8988T (cell line): ENCODE measurements at regions not wholly inside any gene's neighbourhood (a gene's known extent, or its start where the extent isn't known, plus 50 kb on each side); places are given as distances from the start of the nearest gene placed in this dataset.
A peak's percentile ranks its signal among the peaks of the same experiment; 100 is the strongest.

Source experiments
- DNase-seq: peaks from one replicate; pipeline ENCODE4 v3.0.0; 2011

DNA sequence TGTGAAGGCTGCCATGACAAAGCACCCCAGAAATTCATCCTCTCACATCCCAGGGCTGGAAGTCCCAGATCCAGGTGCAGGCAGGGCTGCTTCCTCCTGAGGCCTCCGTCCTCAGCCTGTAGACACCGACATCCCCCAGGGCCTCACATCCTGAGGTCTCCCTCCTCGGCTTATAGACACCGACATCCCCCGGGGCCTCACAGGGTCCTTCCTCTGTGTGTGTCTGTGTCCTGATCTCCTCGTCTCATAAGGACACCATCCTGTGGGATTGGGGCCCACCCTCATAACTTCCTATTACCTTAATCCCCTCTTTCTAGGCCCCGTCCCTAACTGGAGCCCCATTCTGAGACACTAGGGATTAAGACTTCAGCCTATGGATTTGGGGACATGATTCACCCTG, 92.0 kb upstream of the SNTG2 start:
- DNase-seq = no peak

DNA sequence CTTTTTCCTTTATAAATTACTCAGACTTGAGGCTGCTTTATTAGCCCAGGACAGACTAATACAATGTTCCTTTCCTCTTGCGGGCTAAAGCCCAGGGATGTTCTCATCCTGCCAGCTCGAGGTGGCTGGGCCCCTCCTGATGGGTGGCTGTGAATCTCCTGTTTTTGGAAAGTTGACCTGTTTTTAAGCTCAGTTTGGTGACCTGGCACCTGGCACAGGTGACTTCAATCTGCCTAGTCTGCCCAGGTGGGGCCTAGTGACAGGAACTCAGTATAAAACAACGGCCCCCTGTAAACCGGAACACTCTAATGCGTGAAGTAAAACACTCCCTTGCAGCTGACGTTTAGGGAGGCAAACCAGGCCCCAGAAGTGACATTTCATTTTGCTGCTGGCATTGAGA, 92.7 kb upstream of the SNTG2 start:
- no peak for DNase-seq

DNA sequence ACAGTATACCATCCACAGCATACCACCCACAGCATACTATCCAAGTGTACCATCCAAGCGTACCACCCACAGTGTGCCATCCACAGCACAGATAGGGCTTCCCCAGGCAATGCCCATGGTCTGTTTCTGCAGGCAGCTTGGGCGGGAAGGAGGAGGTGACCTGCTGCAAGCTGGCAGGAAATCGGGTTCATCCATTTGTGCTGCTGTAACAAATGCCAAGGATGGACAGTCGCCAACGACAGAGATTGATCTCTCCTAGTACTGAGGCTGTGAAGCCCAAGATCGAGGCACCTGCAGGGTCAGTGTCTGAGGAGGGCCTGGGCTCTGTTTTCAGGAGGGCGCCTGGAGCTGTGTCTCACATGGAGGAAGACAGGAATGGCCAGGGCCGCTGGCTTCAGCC, 93.6 kb upstream of the SNTG2 start:
- DNase-seq = no peak

DNA sequence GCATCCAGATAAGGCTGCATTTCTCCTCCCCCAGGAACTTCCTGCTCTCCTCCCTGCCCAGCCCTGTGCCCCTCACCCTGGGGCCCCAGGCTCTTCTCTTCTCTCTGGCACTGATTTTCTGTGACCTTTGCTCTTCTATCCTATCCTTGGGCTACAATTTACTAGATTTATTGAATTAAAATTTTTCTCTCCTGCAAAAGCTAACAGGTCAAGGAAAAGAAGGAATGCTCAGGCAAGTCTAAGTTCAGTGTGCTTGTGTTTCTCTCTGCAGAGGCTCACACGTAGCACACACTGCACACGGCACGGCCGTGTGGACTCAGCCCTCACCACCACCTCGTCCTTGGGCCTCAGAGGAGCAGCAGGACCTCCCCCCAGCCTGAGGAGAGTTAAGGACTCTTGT, 94.2 kb upstream of the SNTG2 start:
- DNase-seq = no peak

DNA sequence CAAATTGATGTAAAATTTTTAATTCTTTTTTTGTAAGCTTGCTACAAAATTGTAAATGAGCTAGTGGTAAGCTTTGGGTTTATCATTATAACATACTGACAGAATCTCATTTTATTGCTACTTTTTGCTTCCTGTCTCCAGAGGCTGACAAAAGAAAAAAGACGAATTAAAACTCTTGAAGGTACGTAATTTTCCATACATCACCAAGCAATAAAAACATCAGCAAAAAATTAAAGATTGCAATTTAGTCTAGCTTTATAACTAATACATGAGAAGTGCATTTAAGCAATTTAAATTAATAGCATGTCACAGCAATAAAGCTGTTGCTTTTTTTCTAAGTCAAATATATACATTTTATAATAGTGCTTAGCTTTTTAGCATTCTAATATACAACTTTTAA, 94.6 kb upstream of the SNTG2 start:
- no peak for DNase-seq

DNA sequence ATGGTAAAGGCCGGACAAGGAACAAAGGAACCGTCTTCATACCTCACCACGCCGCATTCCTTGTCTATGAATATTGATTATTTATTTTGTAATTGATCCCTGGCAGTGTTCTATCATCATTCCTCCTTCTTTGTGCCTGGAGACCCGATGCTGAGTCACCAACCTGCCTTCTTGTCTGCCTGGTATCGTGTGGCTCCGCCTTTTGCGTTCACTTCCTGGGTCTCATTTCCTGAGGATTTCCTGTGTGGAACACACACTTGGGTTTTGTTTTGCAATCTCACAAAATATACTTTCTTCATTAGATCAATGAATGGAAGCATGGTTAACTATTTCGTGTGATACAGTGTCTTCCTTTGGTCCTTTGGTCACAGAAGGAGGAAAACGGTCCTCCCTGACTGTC, 95.5 kb upstream of the SNTG2 start:
- no peak for DNase-seq

DNA sequence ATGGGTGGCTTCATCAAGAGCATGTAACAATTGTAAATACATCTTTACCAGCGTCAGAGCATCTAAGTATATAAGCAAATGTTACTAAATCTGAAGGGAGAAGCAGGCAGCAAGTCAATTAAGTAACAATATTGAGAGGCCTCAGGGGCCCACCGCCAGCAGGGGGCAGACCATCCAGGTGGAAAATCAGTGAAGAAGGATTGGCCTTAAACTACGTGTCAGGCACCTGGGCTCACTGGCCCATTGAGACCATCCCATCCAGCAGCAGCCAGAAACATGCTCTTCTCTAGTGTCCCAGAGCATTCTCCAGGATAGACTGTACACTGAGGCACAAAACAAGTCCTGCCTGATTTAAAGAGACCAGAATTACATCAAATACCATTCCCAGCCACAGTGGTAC, 96.2 kb upstream of the SNTG2 start:
- peak; percentile 61 for DNase-seq

DNA sequence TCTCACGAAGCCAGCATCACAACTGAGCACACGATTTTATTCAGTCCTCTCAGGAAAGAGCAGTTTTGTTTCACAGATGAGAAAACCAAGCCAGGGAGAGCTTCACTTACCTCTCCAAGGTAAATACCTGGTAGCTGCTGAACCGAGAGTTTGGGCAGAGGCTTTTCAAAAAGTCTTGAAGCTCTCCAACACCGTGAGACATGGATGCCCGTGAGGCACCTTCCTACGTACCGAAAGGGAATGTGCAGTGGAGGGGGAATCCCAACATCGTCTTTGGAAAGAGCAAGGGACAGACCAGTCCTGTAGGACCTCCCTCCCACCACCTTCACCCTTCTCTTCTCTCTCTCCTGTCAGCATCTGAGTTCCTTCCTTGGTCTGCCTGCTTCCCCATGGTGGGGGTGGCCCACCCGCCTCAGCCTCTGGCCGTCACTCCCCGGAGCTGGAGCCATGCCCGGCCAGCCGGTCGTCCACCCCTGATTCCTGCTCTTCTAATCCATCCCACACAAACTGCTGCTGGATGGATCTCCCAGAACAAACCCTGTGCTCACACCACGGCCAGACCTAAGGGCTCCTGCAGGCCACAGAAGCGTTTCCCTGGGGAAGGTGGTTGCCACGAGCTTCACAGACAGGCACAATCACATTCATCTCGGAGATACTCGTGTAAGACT, 97.3 kb upstream of the SNTG2 start:
- no peak for DNase-seq

DNA sequence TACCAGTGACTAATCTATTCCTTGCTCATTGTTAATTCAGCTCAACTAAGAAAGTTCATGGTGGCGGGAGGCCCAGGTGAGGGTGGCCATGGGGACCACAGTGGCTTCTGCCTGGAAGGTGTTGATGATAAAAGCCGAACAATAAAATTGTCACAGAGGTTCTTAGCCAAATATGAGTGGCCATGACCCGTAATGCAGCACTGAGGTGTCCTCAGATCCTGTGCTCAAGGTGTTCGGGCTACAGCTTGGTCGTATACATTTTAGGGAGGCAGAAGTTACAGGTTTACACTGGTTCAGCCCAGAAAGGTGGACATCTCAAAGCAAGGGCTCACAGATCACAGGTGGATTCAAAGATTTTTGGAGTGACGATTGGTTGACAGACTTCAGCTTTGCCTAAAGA, 98.5 kb upstream of the SNTG2 start:
- no peak for DNase-seq

DNA sequence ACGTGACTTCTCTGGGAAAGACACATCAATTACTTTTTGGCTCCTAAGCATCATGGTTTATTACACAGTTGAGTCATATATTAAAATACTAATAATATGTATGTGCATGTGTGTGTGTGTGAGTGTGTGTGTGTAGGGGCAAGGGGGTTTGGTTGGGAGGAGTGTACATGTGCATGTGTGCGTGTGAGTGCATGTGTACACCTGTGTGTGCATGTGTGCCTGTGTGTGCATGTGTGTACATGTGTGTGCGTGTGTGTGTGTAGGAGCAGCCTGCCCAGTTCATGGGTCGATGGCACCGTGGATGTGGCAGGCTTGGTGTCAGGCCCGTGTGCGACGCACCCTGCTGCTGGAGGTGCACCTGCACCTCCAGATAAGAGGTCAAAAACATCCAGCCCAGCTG, 99.0 kb upstream of the SNTG2 start:
- DNase-seq = no peak

DNA sequence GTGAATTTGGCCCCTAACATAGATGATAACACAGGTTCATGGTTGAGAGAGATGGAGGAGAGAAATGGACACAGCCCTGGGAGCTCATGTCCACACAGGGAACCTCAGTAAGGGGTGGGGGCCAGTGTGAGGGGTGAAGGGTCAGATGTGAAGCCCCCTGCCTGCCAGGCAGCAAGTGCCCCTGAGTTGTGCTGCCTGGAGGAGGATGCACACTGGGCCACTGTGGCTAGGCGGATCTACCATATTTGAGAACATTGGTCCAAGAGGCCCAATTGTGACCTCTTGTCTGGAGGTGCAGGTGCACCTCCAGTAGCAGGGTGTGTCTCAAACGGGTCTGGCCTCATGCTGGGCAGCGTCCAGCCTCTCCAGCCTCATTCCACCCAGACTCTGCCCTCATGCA, 99.6 kb upstream of the SNTG2 start:
- DNase-seq = no peak

DNA sequence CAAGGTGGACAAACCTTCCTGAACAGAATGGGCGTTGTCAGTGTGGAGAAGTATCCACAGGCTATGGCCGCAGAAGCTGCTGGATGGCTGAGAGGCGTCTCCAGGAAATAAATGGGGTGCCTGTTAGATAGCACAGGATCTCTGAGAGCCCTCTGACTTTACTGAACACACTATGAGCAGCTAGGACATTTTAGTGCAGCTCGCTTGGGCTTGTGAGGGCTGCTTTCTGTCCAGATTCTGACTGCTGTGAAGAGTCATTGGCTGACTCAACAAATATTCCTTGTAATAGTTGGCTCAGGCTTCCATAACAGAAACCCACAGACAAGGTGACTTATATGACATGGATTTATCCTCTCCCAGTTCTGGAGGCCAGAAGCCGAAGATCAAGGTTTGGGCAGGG, 100.2 kb upstream of the SNTG2 start:
- no peak for DNase-seq

DNA sequence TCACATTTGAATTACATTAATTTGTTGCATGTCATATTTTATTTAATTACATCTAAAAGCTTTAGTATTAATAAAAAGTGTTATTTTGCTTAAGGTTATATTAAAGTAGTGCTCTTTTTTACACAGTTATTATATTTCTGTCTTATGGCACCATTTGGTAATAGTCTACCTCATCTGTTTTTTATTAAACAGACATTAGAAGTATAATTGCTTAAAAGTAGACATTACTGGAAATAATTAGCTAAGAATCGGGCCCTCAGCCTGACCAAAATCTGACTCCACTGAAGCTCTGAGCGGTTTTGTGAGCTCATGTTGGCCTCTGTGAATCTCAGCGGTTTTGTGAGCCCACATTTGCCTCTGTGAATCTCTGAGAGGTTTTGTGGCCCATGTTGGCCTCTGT, 102.5 kb upstream of the SNTG2 start:
- no peak for DNase-seq

DNA sequence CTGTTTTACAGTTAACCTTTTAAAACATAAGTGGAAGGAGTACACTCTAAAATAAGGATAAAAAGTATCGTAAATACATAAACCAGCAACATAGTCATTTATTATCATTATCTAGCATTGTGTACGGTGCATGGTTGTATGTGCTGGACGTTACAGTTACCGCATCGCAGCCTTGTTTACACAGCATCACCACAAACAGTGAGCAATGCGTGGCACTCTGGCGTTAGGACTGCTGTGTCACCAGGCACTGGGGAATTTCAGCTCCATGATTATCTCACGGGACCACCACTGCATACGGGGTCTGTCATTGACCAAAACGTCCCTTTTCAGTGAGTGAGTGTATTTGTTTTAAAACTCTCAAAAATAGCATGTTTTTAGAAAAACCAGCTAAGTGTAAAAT, 103.0 kb upstream of the SNTG2 start:
- DNase-seq = no peak

DNA sequence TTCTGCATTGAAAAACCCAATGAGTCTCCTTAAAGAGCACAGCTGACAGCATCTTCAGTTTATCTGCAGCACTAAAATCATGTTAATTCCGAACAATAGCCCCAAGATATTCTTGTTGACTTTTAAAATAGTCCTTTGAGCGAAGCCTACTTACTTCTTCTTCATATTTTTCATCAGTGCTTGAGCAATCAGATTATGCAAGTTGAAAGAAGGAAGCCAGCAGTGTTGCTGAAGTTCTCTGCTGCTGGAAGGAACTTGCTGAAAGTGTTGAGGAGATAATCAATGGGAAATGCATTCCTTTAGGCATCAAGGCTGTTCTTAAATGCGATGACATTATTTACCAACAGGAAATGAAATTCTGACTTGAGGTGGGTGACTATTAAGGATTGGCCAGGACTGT, 105.9 kb upstream of the SNTG2 start:
- DNase-seq = no peak

DNA sequence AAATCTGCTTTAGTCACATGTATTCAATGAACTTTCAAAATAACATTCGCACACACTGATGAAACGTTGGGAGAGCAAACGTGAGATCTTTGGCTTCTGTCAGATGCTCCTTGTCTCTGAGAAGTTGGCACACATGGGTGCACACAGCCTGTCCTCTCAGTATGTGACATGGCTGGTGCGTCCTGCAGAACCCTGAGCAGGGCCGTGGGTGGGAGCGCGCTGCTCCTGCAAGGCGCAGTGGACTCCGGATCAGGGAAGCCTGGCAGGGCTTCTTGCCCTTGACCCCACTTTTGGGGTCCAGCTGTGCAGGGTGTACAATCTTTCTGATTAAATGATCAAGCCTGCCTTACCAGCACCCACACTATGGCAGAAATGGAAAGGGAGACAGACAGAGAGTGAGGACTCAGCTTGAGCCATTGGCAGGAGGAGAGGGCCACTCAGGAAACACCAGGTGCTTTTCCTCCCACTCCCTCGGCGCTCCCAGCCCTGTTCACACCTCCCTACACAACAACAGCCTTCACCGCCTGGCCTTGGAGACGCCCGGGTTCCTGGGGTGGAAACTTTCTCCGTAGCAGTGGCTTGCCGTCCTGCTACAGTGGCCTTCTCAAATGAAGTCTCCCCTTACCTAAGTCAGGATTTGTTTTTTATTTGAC, 108.4 kb upstream of the SNTG2 start:
- no peak for DNase-seq

DNA sequence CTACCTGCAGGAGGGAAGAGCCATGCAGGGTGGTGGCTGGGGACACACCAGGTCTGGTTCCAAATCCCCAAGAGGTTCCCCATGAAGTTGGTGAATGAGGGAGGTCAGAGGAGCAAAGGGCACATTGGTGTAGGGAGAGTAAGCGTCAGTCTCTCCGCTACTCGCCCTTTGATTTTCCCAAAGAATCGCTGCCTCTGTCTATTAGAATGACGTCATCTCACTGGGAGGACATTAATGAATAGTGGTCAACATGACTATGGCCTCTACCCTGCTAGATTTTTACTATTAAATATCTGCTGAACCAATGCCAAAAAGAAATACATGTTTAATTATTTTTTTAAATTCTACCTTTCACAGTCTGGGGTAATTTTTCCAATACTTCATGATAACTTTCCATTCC, 109.6 kb upstream of the SNTG2 start:
- DNase-seq = no peak

DNA sequence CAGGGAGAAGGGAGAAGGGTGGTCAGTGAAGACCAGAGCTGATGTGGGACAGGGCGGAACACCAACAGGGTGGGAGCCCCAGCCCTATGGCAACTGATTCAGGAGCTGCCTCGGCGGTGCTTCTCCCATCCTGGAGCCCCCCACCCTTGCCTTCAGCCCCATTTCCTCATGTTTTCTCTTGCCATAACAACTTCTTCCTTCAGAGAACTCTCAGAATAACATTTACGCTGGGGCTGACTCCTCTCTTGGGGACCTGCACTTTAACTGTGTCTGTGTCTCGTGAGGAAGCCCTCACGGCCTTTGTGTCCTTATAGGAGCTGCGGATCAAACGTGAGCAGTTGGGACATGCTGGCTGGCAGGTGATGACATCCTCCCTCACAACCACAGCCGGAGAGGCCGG, 116.4 kb upstream of the SNTG2 start:
- DNase-seq = no peak

DNA sequence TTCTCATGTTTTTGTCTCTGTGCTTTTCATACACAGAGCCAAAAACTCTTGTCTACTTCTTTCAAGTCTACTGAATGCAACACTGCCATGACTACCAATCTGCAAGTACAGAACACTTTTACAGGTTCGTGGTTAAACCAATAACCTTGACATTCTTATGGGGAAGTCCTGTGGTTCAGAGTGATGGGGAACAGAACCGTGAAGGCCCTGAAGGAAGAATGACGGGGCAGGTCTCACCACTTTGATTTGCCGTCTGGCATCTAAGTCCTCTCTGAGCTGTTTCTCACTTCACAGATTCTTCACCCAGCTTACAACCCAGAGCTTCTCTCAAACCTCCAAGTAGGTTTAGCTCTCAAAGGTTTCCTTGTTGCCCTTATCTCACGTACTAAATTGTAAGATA, 117.5 kb upstream of the SNTG2 start:
- DNase-seq = no peak

DNA sequence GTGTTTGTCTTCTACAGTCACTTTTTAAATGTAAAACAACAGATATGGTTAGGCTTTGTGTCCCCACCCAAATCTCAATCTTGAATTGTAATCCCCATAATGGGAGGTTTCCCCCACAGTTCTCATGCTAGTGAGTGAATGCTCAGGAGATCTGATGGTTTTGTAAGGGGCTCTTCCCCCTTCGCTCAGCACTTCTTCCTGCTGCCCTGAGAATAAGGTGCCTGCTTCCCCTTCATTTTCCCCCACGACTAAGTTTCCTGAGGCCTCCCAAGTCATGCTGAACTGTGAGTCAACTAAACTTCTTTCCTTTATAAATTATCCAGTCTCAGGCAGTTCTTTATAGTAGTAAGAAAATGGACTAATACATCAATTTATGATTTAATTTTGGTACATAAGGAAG, 118.0 kb upstream of the SNTG2 start:
- DNase-seq = no peak

DNA sequence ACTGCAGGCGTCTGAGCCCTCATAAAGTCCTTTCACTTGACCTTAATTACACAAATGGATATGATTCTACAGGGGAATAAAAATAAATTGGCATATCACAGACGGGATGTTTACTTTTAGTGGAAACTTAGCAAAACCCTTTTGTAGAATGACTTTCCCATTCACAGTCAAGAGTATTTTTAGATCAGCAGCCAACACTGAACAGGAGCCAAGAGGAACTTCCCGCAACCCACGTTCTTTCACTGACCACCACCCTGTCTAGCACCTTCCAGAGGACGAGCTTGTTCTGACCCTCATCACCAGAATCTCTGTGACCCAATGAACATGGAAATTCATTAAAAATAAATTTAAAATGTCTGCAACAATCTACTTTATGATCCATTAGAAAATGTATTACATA, 119.0 kb upstream of the SNTG2 start:
- no peak for DNase-seq

DNA sequence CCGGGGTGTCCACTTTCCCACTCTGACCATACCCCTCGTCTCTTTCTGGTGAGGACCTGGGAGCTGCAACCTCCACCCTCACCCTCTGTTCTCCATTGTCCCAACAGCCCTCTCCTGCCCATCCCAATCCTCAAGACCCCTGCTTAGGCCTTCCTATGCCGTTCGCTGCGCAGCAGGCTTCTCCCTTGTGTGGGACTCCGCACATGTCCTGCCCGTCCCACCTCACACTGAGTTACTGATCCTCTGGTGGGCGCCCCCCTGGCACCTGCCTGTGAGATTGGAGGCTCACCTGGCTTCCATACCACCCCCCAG, 119.5 kb upstream of the SNTG2 start:
- no peak for DNase-seq

DNA sequence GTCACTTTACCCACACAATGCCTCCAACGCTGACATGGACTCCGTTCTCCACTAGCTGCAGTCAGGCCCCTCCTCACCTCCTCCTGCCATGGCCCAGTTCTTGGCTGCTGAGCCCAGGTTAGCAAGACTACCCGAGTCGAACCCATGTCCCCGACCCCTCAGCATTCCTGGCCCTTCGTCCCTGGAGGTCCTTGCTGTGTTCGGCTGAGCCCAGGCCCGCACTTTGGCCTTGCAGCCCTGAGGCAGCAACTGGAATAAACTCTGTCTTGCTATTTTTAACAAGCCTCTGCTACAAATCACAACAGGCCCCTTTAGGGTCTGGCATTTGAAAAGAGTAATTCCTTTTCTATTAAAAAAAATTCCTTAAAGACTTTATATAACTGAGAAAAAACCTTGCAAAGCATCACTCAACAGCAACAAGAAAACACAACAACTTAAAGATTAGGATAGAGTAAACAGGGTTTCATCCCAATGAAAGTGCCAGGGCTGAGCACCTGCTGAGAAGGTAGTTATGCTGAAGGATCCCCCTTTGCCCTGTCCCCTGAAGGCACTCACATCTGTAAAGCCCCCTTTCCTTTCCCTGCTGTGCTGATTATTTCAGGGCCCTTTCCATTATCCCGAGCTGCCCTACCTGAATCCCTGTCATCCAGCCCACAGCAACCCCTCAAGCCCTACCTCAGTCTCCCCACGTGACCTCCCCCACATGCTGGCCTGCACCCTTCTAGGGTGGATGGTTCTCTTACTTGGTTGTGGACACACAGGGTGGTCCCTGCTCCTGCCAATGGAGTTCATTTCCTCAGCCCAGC, 120.0 kb upstream of the SNTG2 start:
- DNase-seq = no peak

DNA sequence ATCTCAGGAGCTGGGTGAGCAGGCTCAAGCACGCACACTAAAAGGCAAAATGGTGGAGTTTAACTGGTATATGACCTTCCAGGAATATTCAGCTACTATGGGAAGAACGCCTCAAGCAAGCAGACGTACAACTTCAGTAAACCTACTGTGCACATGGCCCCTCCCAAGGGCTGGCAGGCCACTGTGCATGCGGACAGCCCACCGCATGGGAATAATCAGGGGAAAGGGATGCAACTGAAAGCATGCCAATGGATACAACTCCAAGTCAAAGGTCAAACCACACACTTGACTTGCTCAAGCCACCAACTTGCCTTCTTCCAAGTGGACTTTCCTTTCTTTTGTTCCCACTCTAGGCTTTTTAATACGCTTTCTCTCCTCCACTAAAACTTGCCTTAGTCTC, 121.6 kb upstream of the SNTG2 start:
- no peak for DNase-seq

DNA sequence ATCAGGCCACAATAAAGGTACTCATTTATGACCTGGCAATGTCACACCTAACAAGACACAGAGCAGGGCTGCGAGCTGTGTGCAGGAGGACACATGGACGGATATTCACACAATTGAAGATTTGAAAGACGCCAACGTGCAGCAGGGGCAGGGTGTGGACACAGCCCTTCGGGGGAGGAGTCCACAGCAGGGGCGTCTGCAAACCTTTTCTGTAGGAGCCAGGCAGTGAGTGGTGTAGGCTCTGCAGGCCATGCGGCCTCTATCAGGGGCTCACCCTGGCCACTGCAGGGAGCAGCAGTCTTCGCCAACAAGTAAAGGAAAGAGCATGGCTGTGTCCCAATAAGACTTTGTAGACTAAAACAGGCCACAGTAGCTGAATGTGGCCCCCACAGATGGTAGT, 125.7 kb upstream of the SNTG2 start:
- DNase-seq = no peak
